C4-2B (cell line): ENCODE measurements at regions not wholly inside any gene's neighbourhood (a gene's known extent, or its start where the extent isn't known, plus 50 kb on each side); places are given as distances from the start of the nearest gene placed in this dataset.

Source experiments
- ZFX ChIP-seq: fragments of 450-650 bp; IDR thresholded peaks from 2 replicates; pipeline ENCODE4 v1.6.1; 2017
- TF ChIP-seq, protein P1 (sequence below): fragments of 450-650 bp; conservative IDR thresholded peaks from 2 replicates; pipeline ENCODE4 v1.5.1; 2017; ENCODE audit warnings: mild to moderate bottlenecking

DNA sequence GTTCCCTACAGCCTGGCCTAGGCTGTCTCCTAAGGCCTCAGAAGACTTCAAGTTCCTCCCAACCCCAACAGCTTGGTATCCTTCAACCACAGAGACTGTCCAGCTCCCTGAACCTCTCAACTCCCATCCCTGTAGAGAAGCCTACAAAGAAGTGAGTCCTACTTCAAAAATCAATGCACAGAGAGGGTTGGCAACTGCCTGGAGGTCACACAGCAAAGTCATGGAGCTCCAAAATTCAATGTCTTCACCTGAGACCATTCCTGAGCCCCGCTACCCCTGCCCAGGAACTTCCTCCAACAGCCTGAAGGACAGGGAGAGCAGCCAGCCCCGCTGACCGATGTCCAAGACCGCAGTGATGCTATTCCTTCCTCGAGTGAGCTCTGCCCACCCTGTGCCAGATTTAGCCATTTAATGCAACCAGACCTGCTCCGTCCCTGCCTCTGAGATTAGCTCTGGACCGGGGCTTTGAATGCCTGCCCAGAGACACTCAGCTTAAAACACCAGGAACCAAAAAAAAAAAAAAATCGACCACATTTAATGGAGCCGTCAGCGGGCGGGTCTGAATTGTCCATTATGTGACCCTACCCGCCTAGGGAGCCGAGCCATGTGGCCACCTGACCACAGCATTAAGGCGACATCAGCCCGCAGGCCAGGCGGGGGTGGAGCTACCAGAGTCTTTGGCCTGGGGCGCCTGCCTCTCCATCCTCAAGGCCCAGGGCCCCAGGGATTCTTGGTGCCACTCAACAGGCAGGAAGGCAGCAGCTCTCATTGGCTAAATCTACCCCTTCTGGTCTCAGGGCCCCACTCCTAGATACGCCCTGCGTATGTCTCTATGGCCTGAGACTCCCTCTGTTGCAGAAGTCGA, 148.6 kb downstream of the SYF2 start:
- TF ChIP-seq, protein P1, sequence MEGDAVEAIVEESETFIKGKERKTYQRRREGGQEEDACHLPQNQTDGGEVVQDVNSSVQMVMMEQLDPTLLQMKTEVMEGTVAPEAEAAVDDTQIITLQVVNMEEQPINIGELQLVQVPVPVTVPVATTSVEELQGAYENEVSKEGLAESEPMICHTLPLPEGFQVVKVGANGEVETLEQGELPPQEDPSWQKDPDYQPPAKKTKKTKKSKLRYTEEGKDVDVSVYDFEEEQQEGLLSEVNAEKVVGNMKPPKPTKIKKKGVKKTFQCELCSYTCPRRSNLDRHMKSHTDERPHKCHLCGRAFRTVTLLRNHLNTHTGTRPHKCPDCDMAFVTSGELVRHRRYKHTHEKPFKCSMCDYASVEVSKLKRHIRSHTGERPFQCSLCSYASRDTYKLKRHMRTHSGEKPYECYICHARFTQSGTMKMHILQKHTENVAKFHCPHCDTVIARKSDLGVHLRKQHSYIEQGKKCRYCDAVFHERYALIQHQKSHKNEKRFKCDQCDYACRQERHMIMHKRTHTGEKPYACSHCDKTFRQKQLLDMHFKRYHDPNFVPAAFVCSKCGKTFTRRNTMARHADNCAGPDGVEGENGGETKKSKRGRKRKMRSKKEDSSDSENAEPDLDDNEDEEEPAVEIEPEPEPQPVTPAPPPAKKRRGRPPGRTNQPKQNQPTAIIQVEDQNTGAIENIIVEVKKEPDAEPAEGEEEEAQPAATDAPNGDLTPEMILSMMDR = no peak
- TF ChIP-seq ZFX = no peak
